ENCODE measurements at regions not wholly inside any gene's neighbourhood (a gene's known extent, or its start where the extent isn't known, plus 50 kb on each side); places are given as distances from the start of the nearest gene placed in this dataset.

DNA sequence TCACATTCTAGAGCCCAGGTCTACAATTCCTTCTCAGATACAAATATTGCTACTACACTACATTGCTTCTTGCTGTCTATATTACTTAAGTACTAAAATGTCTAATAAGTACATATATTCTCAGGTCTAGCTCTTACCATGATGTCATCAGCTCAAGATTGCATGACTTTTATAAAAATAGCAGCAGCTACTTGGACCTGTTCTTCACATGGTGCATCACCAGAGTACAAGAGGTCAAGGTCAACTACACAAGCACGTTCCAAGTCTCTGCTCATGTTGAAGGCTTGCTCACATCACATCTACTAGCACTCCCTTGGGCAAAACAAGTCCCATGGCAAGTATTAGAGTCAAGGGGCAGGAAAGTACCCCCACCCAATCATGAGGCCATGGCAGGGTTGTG, 465.6 kb downstream of the MED13L start:
- no peak overlapping the region for H2AFZ ChIP-seq (ENCODE audit: low read depth, low read length)
- POLR2A ChIA-PET: no interaction called here
- no peak overlapping the region for H3K27ac ChIP-seq (ENCODE audit: insufficient read depth, low read depth, low read length)
- H3K79me2 ChIP-seq (ENCODE audit: control insufficient read depth, insufficient read depth, low read length): no peaks in the 10 kb centered on the region
- no peaks in the 10 kb centered on the region for H3K9me1 ChIP-seq (replicated peaks; ENCODE audit: control insufficient read depth, extremely low read depth, insufficient read depth, low read length)
- no peak for TF ChIP-seq EZH2 (IDR thresholded peaks at IDR 0.05; ENCODE audit: borderline replicate concordance, low read depth, low read length, severe bottlenecking)
- no peak for TF ChIP-seq GATA2 (IDR thresholded peaks at IDR 0.05; ENCODE audit: insufficient read depth, insufficient read length, low read depth, low read length)
- TF ChIP-seq, protein P1, sequence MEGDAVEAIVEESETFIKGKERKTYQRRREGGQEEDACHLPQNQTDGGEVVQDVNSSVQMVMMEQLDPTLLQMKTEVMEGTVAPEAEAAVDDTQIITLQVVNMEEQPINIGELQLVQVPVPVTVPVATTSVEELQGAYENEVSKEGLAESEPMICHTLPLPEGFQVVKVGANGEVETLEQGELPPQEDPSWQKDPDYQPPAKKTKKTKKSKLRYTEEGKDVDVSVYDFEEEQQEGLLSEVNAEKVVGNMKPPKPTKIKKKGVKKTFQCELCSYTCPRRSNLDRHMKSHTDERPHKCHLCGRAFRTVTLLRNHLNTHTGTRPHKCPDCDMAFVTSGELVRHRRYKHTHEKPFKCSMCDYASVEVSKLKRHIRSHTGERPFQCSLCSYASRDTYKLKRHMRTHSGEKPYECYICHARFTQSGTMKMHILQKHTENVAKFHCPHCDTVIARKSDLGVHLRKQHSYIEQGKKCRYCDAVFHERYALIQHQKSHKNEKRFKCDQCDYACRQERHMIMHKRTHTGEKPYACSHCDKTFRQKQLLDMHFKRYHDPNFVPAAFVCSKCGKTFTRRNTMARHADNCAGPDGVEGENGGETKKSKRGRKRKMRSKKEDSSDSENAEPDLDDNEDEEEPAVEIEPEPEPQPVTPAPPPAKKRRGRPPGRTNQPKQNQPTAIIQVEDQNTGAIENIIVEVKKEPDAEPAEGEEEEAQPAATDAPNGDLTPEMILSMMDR (IDR thresholded peaks at IDR 0.05; ENCODE audit: extremely low read depth in 1 of 2, insufficient read depth in 1 of 2, low read depth in 1 of 2, low read length in 2 of 2): no peak
- TF ChIP-seq MYC (IDR thresholded peaks at IDR 0.05; ENCODE audit: low read depth, low read length): no peak
- TF ChIP-seq POLR2A (IDR thresholded peaks at IDR 0.05; ENCODE audit: low read depth, low read length): no peak
- no peak for TF ChIP-seq JUN (IDR thresholded peaks at IDR 0.05; ENCODE audit: borderline replicate concordance, insufficient read depth, insufficient read length, low read depth)
- no peak for TF ChIP-seq POLR2AphosphoS5 (IDR thresholded peaks at IDR 0.05; ENCODE audit: insufficient read depth, low read depth, low read length)
- TF ChIP-seq, protein P2, sequence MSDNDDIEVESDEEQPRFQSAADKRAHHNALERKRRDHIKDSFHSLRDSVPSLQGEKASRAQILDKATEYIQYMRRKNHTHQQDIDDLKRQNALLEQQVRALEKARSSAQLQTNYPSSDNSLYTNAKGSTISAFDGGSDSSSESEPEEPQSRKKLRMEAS (IDR thresholded peaks at IDR 0.05; ENCODE audit: insufficient read depth, insufficient read length): no peak
- CTCF ChIA-PET: no interaction called here
- dilution Hi-C loops (cut with MboI; ENCODE audit: extremely low pct_ligation_motif_present, low sequenced_read_pairs): no loop called here
- H3K9ac ChIP-seq (replicated peaks; ENCODE audit: extremely low read depth, insufficient read depth, low read length): no peak overlapping the region
- H3K4me2 ChIP-seq (ENCODE audit: insufficient read depth, low read length): no peak overlapping the region
- no peaks in the 10 kb centered on the region for H3K27me3 ChIP-seq (ENCODE audit: control insufficient read depth in 2 of 2, insufficient read depth in 2 of 2, low read length in 2 of 2)
- no peak overlapping the region for H3K4me3 ChIP-seq (replicated peaks in 1 of 3; ENCODE audit: insufficient read depth in 1 of 3, low read depth in 1 of 3, low read length in 3 of 3)
- H4K20me1 ChIP-seq (replicated peaks; ENCODE audit: control insufficient read depth, extremely low read depth, insufficient read depth, low read length): no peaks in the 10 kb centered on the region
- H3K4me1 ChIP-seq (ENCODE audit: control insufficient read depth, extremely low read depth, insufficient read depth, low read length): no peaks in the 10 kb centered on the region
- peaks cover 2% of the 10 kb centered on the region for H3K9me3 ChIP-seq (replicated peaks; ENCODE audit: control insufficient read depth, insufficient read depth, low read length)
- no TSS peak for BruUV-seq (replicated peaks)
- intact Hi-C loops (cut with micrococcal nuclease): no loop called here
- FAIRE-seq: no peak
- no peak for DNase-seq (ENCODE audit: low read depth, low spot score)
- no peaks in the 10 kb centered on the region for H3K36me3 ChIP-seq (ENCODE audit: control insufficient read depth in 2 of 2, extremely low read depth in 1 of 2, insufficient read depth in 2 of 2, low read length in 2 of 2)

All from endothelial cell of umbilical vein (primary cell).